ENCODE measurements at regions not wholly inside any gene's neighbourhood (a gene's known extent, or its start where the extent isn't known, plus 50 kb on each side); places are given as distances from the start of the nearest gene placed in this dataset.

GRCh38 chr16:47928008-47928407, 227.8 kb downstream of the ABCC12 start:
- TF ChIP-seq ZNF274 (IDR thresholded peaks at IDR 0.05; ENCODE audit: low read depth, low read length) (no peak), YY1 (IDR thresholded peaks at IDR 0.05; ENCODE audit: insufficient read depth, insufficient read length) (no peak)

Data from NT2/D1 (cell line).